LHCN-M2 (cell line): ENCODE measurements at regions not wholly inside any gene's neighbourhood (a gene's known extent, or its start where the extent isn't known, plus 50 kb on each side); places are given as distances from the start of the nearest gene placed in this dataset.

ENCODE experiments used
- DNase-seq: peaks from one replicate; pipeline ENCODE4 v3.0.0-alpha.2; 2012; ENCODE audit warnings: low read depth

DNA sequence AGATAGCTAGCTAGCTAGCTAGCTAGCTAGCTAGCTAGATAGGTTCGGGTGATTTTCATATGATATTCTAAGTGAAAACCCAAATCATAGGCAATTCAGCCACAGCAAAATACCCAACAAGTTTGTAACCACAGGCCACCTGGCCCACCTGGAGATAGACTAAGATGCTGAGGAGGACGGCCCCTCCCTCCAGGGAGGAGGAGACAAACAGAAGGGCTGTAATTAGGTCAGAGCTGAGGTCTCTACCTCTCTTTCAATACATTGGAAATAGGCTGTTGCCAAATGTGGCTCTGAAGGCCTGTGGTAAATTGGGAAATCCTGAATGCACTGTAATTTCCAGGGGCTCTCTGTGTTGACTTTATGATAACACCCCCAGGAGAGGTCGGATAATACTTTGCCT lies 382.2 kb downstream of the FGF9 start:
- no peak for DNase-seq

DNA sequence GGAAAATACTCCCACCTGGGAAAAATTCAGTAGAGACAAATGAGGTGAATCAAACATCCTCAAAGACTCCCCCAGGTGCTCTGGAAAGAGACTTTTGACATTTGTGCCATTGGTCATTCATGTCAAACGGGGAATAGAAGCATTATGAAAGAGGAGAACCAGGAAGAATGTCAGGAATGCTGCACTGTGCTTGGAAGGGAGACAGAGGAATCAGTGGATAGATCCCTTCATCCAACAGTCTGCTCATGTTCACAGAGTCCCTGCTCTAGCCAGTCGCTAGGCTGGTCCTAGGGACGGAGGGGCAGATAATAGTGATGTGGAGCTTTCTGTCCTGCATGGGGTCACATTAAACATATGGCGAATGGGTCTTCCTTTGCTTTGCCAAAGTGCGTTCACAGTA lies 384.4 kb downstream of the FGF9 start:
- no peak for DNase-seq

DNA sequence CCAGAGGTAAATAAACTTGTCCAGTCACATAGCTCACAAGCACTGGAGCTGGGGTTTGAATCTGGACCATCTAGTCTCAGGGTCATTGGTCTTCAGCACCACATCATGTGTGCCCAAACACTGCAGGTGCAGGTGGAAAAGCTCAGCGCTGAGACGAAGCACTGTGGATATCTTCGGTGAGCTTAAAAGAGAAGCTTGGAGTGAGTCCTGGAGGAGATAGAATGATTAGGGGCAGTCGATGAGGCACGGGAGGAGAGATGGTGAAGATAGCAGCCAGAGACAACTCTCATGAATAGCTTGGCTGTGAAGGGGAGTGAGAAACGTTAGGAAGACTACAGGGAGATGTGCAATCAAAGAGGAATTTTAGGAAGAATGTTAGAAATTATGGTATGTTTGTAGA lies 389.3 kb downstream of the FGF9 start:
- DNase-seq: no peak

GRCh38 chr13:22061371-22061805 lies 390.5 kb downstream of the FGF9 start:
- no peak for DNase-seq

DNA sequence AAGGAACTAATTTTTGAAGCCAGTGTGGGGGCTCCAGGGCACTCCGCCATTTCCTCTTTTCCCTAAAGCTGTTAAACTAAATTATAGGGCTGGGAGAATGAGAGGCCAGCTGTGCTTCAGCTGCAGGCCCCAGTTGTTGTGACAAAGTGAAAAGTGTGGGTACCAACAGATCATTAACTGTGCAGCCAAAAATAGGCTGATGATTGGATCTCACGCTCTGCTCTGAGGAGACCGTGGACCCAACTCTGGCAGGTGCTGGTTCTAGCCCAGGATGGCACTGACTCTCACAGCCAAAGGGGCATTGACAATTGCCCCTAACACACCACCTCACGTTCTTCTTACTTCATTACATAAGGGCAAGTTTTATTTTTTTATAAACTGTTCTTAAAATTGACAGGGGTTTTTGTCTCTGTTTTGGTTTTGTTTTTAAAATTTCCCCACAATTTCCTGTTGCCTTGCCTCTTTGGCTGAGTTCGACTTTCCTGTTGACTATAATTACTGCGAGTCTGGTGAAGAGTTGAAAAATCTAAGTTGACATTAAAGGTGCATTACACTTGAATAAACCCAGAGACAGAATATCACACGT lies 391.0 kb downstream of the FGF9 start:
- no peak for DNase-seq

DNA sequence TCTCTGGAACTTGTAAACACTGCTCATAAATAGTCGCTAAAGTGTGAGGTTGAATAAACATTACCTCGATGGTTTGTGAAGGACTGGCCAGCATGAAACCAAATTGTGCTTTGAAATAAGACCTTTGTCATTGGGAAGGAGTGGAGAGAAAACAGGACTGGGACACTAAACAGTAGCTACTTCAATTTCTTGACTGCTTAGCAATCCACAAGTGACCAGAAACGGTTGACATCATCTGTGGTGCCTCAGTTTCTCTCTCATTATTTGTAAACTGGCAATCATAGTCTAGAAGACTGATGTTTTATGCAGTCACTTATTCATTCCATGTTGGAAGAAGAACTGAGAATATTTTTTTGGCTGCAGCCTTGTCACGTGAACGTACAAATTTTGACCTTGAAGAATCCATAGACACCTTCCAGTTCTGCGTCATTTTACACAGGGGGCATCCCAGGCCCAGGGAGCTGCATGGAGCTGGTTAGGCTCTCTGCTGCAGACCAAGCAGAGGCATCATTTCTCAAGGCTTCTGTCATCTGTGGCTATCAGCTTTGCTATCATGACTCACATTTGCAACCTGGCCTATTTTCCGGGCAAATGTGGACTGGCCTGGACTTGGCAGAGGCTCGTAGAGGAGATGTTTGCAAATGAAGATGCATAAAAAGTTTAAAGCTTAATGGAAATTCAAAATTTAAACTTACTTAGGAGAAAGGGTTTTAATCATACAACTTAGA lies 391.8 kb downstream of the FGF9 start:
- DNase-seq: no peak

DNA sequence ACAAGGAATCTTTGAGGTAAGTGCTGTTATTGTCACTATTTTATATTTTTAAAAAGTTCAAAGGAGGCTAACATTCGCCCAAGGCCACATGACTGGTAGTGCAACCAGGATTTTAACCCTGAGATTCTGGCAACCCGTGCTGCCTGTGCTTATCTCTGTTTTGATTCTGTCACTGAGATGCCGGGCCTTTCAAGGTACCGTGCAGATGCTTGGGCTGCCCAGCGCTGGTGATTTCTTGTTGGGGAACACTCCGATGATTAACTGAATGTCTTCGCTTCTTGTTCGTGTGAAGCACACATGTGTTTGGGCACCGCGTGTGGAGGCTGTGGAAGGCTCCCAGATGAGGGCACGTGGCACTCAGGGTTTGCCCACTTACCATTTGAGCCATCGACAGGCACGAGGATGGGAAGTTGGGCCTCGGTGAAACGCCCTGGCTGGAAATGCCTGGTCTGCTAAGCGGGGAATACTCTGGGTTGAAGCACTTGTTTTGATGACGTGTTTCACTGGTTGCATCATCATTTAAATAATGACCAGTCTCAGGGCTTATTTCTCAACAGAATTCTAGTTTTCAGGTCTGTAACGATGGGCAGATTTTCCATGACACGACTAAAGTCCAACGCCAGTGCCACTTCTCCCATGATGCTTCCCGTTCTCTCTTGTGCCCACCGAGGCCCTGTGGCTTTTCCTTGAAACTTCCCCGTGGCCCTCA lies 392.7 kb downstream of the FGF9 start:
- DNase-seq: no peak

DNA sequence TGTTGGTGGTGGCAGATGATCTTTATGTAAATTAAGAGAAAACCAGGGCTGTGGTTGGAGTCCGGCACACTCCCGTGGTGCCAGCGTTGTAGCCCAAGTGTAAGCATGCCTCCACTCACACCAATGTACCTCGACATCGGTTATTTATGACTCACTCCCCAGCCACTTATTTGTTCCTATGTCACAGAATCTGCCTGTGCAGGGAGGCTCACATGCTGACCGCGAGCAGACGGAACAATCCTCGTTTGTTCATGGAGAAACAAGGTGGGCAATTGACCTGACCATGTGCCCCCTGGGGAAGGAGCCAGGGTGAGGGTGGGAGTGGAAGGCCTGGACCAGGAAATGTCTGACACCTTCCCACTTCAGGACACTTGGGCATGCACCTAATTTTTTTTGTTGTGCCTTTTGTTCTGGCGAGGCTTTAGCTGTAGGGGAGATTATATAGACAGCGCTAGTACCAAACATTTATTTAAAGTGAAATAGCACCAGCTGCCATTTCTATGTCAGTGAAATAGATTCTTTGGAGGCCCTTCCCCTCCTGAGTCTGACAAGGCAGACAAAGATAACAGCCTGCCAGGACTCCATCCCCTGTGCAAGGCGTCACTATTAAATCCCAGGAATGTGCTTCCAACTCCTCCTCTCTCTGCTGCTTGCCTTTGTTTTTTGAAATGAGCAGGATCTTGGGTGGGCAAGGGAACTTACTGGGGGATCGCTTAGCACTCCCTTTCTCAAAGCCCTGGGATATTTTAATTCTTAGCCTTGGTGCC lies 394.2 kb downstream of the FGF9 start:
- no peak for DNase-seq

GRCh38 chr13:22073718-22074117 lies 402.8 kb downstream of the FGF9 start:
- DNase-seq: no peak

- no peak for DNase-seq
Measured at GRCh38 chr13:22074403-22074802, 403.5 kb downstream of the FGF9 start.

- no peak for DNase-seq
Measured at GRCh38 chr13:22076658-22077057, 405.8 kb downstream of the FGF9 start.

GRCh38 chr13:22077205-22077683 lies 406.4 kb downstream of the FGF9 start:
- no peak for DNase-seq

GRCh38 chr13:22077764-22078163 lies 406.9 kb downstream of the FGF9 start:
- DNase-seq: no peak

DNA sequence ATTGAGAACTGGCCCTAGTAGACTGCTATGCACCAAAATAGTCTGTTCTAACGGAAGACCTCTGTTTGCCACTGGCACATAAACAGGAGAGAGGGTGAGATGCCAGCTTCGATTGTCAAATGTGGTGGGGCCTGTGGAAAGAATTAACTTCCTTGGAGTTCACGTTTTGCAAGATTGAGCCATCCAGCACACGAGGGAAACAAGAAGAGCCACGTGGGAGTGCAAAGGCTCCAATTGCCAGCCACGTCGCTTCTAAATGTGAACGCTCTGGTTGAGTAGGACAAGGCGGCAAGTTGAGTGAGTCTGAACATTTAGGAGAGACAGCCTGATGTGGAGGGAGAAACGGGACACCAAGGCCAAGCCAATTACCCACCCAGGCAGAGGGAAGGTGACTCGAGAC lies 409.1 kb downstream of the FGF9 start:
- DNase-seq: no peak

- no peak for DNase-seq
Measured at GRCh38 chr13:22080832-22081231, 410.0 kb downstream of the FGF9 start.

GRCh38 chr13:22081430-22081829 lies 410.6 kb downstream of the FGF9 start:
- DNase-seq: no peak

DNA sequence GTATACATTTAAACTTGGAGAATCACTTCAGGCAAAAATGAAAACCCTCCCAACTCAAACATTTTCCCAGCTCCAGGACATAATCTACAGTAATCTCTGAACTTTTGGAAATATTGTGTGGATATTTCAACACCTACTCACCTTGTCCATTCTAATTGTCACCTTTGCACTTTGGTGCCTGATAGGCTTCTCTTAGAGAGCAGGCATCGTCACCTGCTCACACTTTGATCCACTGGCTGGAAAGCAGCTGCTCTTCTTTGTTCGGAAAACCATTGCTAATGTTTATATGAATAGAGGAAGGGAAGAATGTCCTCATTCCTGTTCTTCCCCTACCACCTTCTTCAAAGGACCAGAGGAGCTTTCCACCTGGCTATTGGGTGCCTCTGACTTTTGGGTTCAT lies 411.2 kb downstream of the FGF9 start:
- DNase-seq: no peak

GRCh38 chr13:22082437-22083100 lies 411.7 kb downstream of the FGF9 start:
- DNase-seq: no peak

GRCh38 chr13:22085001-22085400 lies 414.1 kb downstream of the FGF9 start:
- DNase-seq: no peak

DNA sequence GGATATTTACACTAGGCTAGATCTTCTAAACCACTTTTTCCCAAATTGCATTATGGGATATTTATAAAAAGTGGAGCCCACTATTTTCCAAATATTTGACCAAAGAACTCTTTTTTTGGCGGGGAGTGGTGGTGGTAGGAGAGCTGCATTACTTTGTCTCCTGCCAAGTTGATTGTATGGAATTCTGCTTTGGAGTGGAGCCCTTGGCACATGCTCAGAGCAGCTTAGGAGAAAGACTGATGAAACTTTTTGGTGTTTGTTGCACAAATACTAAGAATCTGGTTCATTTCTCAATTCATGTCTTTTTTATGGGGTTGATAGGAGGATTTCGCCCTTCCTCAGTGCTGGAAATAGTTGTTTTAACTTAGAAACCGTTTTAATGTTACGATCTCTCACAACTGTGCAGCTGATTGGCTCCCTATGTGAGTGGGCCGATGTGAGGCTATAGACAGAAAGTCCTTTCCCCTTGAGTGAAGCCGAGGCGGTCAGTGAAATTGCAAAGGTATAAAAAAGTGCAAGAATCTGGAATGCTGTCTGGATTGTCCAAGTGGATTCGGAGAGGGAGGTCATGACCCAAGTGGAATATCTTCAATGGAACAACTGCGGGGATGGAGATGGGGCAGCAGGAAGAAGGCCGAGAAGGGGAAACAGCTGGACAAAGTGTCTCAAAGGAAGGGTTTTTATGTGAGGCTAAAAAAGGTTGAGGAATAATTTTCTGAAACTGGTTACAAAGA lies 415.9 kb downstream of the FGF9 start:
- no peak for DNase-seq

DNA sequence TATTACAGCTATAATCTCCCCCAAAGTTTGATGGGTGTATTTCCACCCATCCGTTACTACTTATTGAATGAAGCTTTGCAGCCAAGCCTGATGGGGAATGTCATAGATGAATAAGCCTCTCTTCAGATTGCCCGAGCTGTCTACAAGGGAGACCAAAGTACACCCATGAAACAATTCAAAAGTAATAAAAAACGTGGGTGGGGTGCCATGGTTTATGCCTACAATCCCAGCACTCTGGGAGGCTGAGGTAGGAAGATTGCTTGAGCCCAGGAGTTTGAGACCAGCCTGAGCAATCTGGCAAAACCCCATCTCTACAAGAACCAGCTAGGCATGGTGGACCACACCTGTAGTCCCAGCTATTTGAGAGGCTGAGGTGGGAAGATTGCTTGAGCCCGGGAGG lies 419.2 kb downstream of the FGF9 start:
- DNase-seq: no peak
